ENCODE measurements at regions not wholly inside any gene's neighbourhood (a gene's known extent, or its start where the extent isn't known, plus 50 kb on each side); places are given as distances from the start of the nearest gene placed in this dataset. TPM values are rescaled to one million over a fixed set of nuclear protein-coding genes. Genes with fewer than 3 reads are reported as not detected.

Small RNA genes in the stretch of these regions (small RNA-seq; reads per million reads assigned to genes)
- gene AC245505.1 (ENCODE audit: insufficient read depth) = not detected
- not detected for gene TRAJ30 (ENCODE audit: insufficient read depth)
- not detected for gene TRAJ31 (ENCODE audit: insufficient read depth)
- gene TRAJ32 (ENCODE audit: insufficient read depth) = not detected
- not detected for gene TRAJ33 (ENCODE audit: insufficient read depth)
- gene TRAJ34 (ENCODE audit: insufficient read depth) = not detected
- gene TRAJ35 (ENCODE audit: insufficient read depth) = not detected
- not detected for gene TRAJ36 (ENCODE audit: insufficient read depth)
- not detected for gene TRAJ37 (ENCODE audit: insufficient read depth)
- not detected for gene TRAJ38 (ENCODE audit: insufficient read depth)
- gene TRAJ39 (ENCODE audit: insufficient read depth) = not detected
- not detected for gene TRAJ40 (ENCODE audit: insufficient read depth)
- not detected for gene TRAJ41 (ENCODE audit: insufficient read depth)
- not detected for gene TRAJ42 (ENCODE audit: insufficient read depth)
- not detected for gene TRAJ43 (ENCODE audit: insufficient read depth)
- not detected for gene TRAJ44 (ENCODE audit: insufficient read depth)
- gene TRAJ45 (ENCODE audit: insufficient read depth) = not detected
- gene TRAJ46 (ENCODE audit: insufficient read depth) = not detected
- gene TRAJ47 (ENCODE audit: insufficient read depth) = not detected
- gene TRAJ48 (ENCODE audit: insufficient read depth) = not detected
- not detected for gene TRAJ49 (ENCODE audit: insufficient read depth)
- gene TRAJ50 (ENCODE audit: insufficient read depth) = not detected
- gene TRAJ51 (ENCODE audit: insufficient read depth) = not detected
- not detected for gene TRAJ52 (ENCODE audit: insufficient read depth)
- gene TRAJ53 (ENCODE audit: insufficient read depth) = not detected
- not detected for gene TRAJ54 (ENCODE audit: insufficient read depth)
- not detected for gene TRAJ55 (ENCODE audit: insufficient read depth)
- not detected for gene TRAJ56 (ENCODE audit: insufficient read depth)
- not detected for gene TRAJ57 (ENCODE audit: insufficient read depth)
- not detected for gene TRAJ58 (ENCODE audit: insufficient read depth)
- not detected for gene TRAJ59 (ENCODE audit: insufficient read depth)
- not detected for gene TRAJ60 (ENCODE audit: insufficient read depth)
- not detected for gene TRAJ61 (ENCODE audit: insufficient read depth)
- not detected for gene TRAV15 (ENCODE audit: insufficient read depth)
- gene TRDD1 (ENCODE audit: insufficient read depth) = not detected
- not detected for gene TRDD2 (ENCODE audit: insufficient read depth)
- not detected for gene TRDD3 (ENCODE audit: insufficient read depth)
- not detected for gene TRDJ1 (ENCODE audit: insufficient read depth)
- gene TRDJ2 (ENCODE audit: insufficient read depth) = not detected
- not detected for gene TRDJ3 (ENCODE audit: insufficient read depth)
- not detected for gene TRDJ4 (ENCODE audit: insufficient read depth)
- not detected for gene TRDV1 (ENCODE audit: insufficient read depth)
